ENCODE measurements at regions not wholly inside any gene's neighbourhood (a gene's known extent, or its start where the extent isn't known, plus 50 kb on each side); places are given as distances from the start of the nearest gene placed in this dataset.

- DNase-seq (ENCODE audit: low read depth): no peak
Observed at GRCh38 chr4:164482092-164482404, 271.9 kb upstream of the SMIM31 start.

- DNase-seq (ENCODE audit: low read depth): no peak
Observed at GRCh38 chr4:164482758-164483157, 271.2 kb upstream of the SMIM31 start.

GRCh38 chr4:164483711-164484110 is 270.2 kb upstream of the SMIM31 start:
- DNase-seq (ENCODE audit: low read depth): no peak

GRCh38 chr4:164484551-164484950 is 269.4 kb upstream of the SMIM31 start:
- no peak for DNase-seq (ENCODE audit: low read depth)

GRCh38 chr4:164485136-164485535 is 268.8 kb upstream of the SMIM31 start:
- DNase-seq (ENCODE audit: low read depth): no peak

- peak; percentile 3 for DNase-seq (ENCODE audit: low read depth)
Observed at GRCh38 chr4:164488114-164488513, 265.8 kb upstream of the SMIM31 start.

- DNase-seq (ENCODE audit: low read depth): peak; percentile 17
Observed at GRCh38 chr4:164501074-164501473, 252.9 kb upstream of the SMIM31 start.

GRCh38 chr4:164503874-164504273 is 250.1 kb upstream of the SMIM31 start:
- no peak for DNase-seq (ENCODE audit: low read depth)

GRCh38 chr4:164508097-164508496 is 245.8 kb upstream of the SMIM31 start:
- DNase-seq (ENCODE audit: low read depth): no peak

- no peak for DNase-seq (ENCODE audit: low read depth)
Observed at GRCh38 chr4:164508771-164509170, 245.2 kb upstream of the SMIM31 start.

GRCh38 chr4:164509951-164510350 is 244.0 kb upstream of the SMIM31 start:
- DNase-seq (ENCODE audit: low read depth): peak; percentile 67

- no peak for DNase-seq (ENCODE audit: low read depth)
Observed at GRCh38 chr4:164512124-164512523, 241.8 kb upstream of the SMIM31 start.

GRCh38 chr4:164514765-164515164 is 239.2 kb upstream of the SMIM31 start:
- DNase-seq (ENCODE audit: low read depth): no peak

- no peak for DNase-seq (ENCODE audit: low read depth)
Observed at GRCh38 chr4:164524789-164525188, 229.1 kb upstream of the SMIM31 start.

- no peak for DNase-seq (ENCODE audit: low read depth)
Observed at GRCh38 chr4:164526933-164527583, 226.9 kb upstream of the SMIM31 start.

GRCh38 chr4:164529058-164529457 is 224.9 kb upstream of the SMIM31 start:
- DNase-seq (ENCODE audit: low read depth): no peak

GRCh38 chr4:164529486-164529885 is 224.4 kb upstream of the SMIM31 start:
- DNase-seq (ENCODE audit: low read depth): no peak

- DNase-seq (ENCODE audit: low read depth): no peak
Observed at GRCh38 chr4:164531336-164531735, 222.6 kb upstream of the SMIM31 start.

- DNase-seq (ENCODE audit: low read depth): peak; percentile 77
Observed at GRCh38 chr4:164536814-164537213, 217.1 kb upstream of the SMIM31 start.

GRCh38 chr4:164538097-164538496 is 215.8 kb upstream of the SMIM31 start:
- DNase-seq (ENCODE audit: low read depth): no peak

GRCh38 chr4:164540987-164541386 is 212.9 kb upstream of the SMIM31 start:
- DNase-seq (ENCODE audit: low read depth): no peak

- DNase-seq (ENCODE audit: low read depth): no peak
Observed at GRCh38 chr4:164542431-164542830, 211.5 kb upstream of the SMIM31 start.

GRCh38 chr4:164550989-164551712 is 202.8 kb upstream of the SMIM31 start:
- no peak for DNase-seq (ENCODE audit: low read depth)

GRCh38 chr4:164551713-164552040 is 202.3 kb upstream of the SMIM31 start:
- DNase-seq (ENCODE audit: low read depth): no peak
